Tibial nerve (tissue), 3 donors: ENCODE measurements at regions not wholly inside any gene's neighbourhood (a gene's known extent, or its start where the extent isn't known, plus 50 kb on each side); places are given as distances from the start of the nearest gene placed in this dataset.

Source experiments
- POLR2A ChIP-seq, 2 donors: fragments of 450-650 bp; IDR thresholded peaks; one replicate each; pipeline ENCODE4 v1.6.1; 2017; ENCODE audit warnings: antibody characterized with exemption in 2 of 2, mild to moderate bottlenecking in 2 of 2, moderate library complexity in 2 of 2
- TF ChIP-seq, protein P1 (sequence below), 5 experiments: fragments of 200-600 bp in 3 of 5; fragments of 450-650 bp in 2 of 5; sonication (generic) in 3 of 5; IDR thresholded peaks; one replicate each; pipeline ENCODE4 v1.5.1; 2016 to 2019; ENCODE audit warnings: antibody characterized with exemption in 5 of 5, mild to moderate bottlenecking in 3 of 5, moderate library complexity in 2 of 5

- TF ChIP-seq, protein P1, sequence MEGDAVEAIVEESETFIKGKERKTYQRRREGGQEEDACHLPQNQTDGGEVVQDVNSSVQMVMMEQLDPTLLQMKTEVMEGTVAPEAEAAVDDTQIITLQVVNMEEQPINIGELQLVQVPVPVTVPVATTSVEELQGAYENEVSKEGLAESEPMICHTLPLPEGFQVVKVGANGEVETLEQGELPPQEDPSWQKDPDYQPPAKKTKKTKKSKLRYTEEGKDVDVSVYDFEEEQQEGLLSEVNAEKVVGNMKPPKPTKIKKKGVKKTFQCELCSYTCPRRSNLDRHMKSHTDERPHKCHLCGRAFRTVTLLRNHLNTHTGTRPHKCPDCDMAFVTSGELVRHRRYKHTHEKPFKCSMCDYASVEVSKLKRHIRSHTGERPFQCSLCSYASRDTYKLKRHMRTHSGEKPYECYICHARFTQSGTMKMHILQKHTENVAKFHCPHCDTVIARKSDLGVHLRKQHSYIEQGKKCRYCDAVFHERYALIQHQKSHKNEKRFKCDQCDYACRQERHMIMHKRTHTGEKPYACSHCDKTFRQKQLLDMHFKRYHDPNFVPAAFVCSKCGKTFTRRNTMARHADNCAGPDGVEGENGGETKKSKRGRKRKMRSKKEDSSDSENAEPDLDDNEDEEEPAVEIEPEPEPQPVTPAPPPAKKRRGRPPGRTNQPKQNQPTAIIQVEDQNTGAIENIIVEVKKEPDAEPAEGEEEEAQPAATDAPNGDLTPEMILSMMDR (IDR thresholded peaks at IDR 0.05), result no peak
- TF ChIP-seq POLR2A (IDR thresholded peaks at IDR 0.05), result no peak
Measured at GRCh38 chr1:67522001-67522441, 91.8 kb upstream of the SERBP1 start.
